ENCODE measurements at regions not wholly inside any gene's neighbourhood (a gene's known extent, or its start where the extent isn't known, plus 50 kb on each side); places are given as distances from the start of the nearest gene placed in this dataset.

- TF ChIP-seq CTCF (IDR thresholded peaks at IDR 0.05; ENCODE audit: insufficient read depth, low read length, poor library complexity, severe bottlenecking): no peak
- no peak overlapping the region for H3K4me3 ChIP-seq (ENCODE audit: low read depth, low read length)
- H3K36me3 ChIP-seq (ENCODE audit: control insufficient read depth, insufficient read depth, low read length): no peaks in the 10 kb centered on the region
- DNase-seq (ENCODE audit: low read depth): no peak
- H3K27me3 ChIP-seq (ENCODE audit: control insufficient read depth, insufficient read depth, low read length): no peaks in the 10 kb centered on the region
Observed at GRCh38 chr18:39344487-39344886, 1778.9 kb upstream of the CELF4 start.

DNA sequence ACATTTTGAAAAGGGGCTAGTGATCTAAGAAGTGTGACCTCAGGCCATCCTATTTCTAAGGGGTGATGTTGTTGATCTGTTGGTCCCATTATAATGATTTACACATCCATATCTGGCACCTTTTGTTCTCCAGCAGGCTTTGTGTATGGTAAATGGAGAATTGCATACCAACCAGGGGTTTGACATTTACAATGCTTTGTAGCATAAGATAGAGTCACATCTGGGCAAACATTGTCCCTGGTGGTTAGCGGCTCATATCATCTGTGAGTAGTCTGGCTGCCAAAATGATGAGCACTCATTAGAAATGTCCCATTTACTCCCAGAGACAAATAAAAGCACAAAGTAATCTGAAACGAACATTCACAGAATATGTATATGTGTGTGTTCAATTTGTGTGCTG is 1775.5 kb upstream of the CELF4 start:
- Histone ChIP-seq H3K4me3 (ENCODE audit: low read depth, low read length) (no peak overlapping the region), H3K36me3 (ENCODE audit: control insufficient read depth, insufficient read depth, low read length) (no peaks in the 10 kb centered on the region), H3K27me3 (ENCODE audit: control insufficient read depth, insufficient read depth, low read length) (no peaks in the 10 kb centered on the region)
- DNase-seq (ENCODE audit: low read depth): no peak
- no peak for TF ChIP-seq CTCF (IDR thresholded peaks at IDR 0.05; ENCODE audit: insufficient read depth, low read length, poor library complexity, severe bottlenecking)

GRCh38 chr18:39340418-39340817 is 1774.8 kb upstream of the CELF4 start:
- Histone ChIP-seq H3K4me3 (ENCODE audit: low read depth, low read length) (no peak overlapping the region), H3K36me3 (ENCODE audit: control insufficient read depth, insufficient read depth, low read length) (no peaks in the 10 kb centered on the region), H3K27me3 (ENCODE audit: control insufficient read depth, insufficient read depth, low read length) (no peaks in the 10 kb centered on the region)
- DNase-seq (ENCODE audit: low read depth): no peak
- TF ChIP-seq CTCF (IDR thresholded peaks at IDR 0.05; ENCODE audit: insufficient read depth, low read length, poor library complexity, severe bottlenecking): no peak

- no peak for DNase-seq (ENCODE audit: low read depth)
- Histone ChIP-seq H3K27me3 (ENCODE audit: control insufficient read depth, insufficient read depth, low read length) (no peaks in the 10 kb centered on the region), H3K36me3 (ENCODE audit: control insufficient read depth, insufficient read depth, low read length) (no peaks in the 10 kb centered on the region), H3K4me3 (ENCODE audit: low read depth, low read length) (no peak overlapping the region)
- no peak for TF ChIP-seq CTCF (IDR thresholded peaks at IDR 0.05; ENCODE audit: insufficient read depth, low read length, poor library complexity, severe bottlenecking)
Observed at GRCh38 chr18:39329496-39330275, 1764.1 kb upstream of the CELF4 start.

GRCh38 chr18:39326772-39327171 is 1761.2 kb upstream of the CELF4 start:
- no peak overlapping the region for H3K4me3 ChIP-seq (ENCODE audit: low read depth, low read length)
- H3K27me3 ChIP-seq (ENCODE audit: control insufficient read depth, insufficient read depth, low read length): no peaks in the 10 kb centered on the region
- DNase-seq (ENCODE audit: low read depth): no peak
- no peak for TF ChIP-seq CTCF (IDR thresholded peaks at IDR 0.05; ENCODE audit: insufficient read depth, low read length, poor library complexity, severe bottlenecking)
- H3K36me3 ChIP-seq (ENCODE audit: control insufficient read depth, insufficient read depth, low read length): no peaks in the 10 kb centered on the region

DNA sequence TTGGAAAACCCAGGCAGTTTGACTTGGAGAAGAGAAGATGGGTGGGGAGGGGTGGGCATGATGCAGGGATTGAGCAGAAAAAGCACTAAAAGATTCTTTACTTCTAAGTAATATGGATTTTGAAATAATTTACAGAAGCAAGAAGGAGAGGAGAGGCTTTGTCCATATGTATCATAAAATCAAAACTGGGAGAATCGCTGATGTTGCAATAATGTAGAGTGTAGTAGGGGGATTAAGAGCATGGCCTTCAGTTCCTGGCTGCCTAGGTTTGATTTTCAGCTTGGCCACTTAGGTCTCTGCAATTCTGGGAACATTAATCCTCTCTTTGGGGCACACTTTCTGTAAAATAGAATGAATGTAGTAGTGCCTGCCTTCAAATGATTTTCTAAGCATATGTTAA is 1760.4 kb upstream of the CELF4 start:
- Histone ChIP-seq H3K36me3 (ENCODE audit: control insufficient read depth, insufficient read depth, low read length) (no peaks in the 10 kb centered on the region), H3K27me3 (ENCODE audit: control insufficient read depth, insufficient read depth, low read length) (no peaks in the 10 kb centered on the region), H3K4me3 (ENCODE audit: low read depth, low read length) (no peak overlapping the region)
- no peak for TF ChIP-seq CTCF (IDR thresholded peaks at IDR 0.05; ENCODE audit: insufficient read depth, low read length, poor library complexity, severe bottlenecking)
- DNase-seq (ENCODE audit: low read depth): no peak

Measured in kidney epithelial cell (primary cell).